GM06990 (cell line): ENCODE measurements at regions not wholly inside any gene's neighbourhood (a gene's known extent, or its start where the extent isn't known, plus 50 kb on each side); places are given as distances from the start of the nearest gene placed in this dataset.

Source experiments
- DNase-seq: peaks from one replicate; pipeline ENCODE4 v3.0.0-alpha.2; 2011; ENCODE audit not compliant: insufficient read length; ENCODE audit errors: extremely low read depth
- H3K27me3 ChIP-seq: replicated peaks from 2 replicates; pipeline ENCODE4 v1.6.0; 2011; ENCODE audit warnings: low read length; ENCODE audit not compliant: control insufficient read depth, insufficient read depth
- H3K36me3 ChIP-seq: 2 replicates; pipeline ENCODE4 v1.5.1; 2011; ENCODE audit warnings: low read length; ENCODE audit not compliant: control insufficient read depth, insufficient read depth
- H3K4me3 ChIP-seq: replicated peaks from 2 replicates; pipeline ENCODE4 v1.5.1; 2011; ENCODE audit warnings: low read depth, mild to moderate bottlenecking, control low read depth, low read length
- TF ChIP-seq, protein P1 (sequence below): IDR thresholded peaks from 2 replicates; pipeline ENCODE4 v1.5.1; 2011; ENCODE audit warnings: low read length, control low read depth, mild to moderate bottlenecking, inconsistent platforms; ENCODE audit not compliant: insufficient read depth, poor library complexity, severe bottlenecking

- no peaks in the 10 kb centered on the region for H3K27me3 ChIP-seq
- no peak for DNase-seq
- H3K4me3 ChIP-seq = no peak overlapping the region
- H3K36me3 ChIP-seq = no peaks in the 10 kb centered on the region
- TF ChIP-seq, protein P1, sequence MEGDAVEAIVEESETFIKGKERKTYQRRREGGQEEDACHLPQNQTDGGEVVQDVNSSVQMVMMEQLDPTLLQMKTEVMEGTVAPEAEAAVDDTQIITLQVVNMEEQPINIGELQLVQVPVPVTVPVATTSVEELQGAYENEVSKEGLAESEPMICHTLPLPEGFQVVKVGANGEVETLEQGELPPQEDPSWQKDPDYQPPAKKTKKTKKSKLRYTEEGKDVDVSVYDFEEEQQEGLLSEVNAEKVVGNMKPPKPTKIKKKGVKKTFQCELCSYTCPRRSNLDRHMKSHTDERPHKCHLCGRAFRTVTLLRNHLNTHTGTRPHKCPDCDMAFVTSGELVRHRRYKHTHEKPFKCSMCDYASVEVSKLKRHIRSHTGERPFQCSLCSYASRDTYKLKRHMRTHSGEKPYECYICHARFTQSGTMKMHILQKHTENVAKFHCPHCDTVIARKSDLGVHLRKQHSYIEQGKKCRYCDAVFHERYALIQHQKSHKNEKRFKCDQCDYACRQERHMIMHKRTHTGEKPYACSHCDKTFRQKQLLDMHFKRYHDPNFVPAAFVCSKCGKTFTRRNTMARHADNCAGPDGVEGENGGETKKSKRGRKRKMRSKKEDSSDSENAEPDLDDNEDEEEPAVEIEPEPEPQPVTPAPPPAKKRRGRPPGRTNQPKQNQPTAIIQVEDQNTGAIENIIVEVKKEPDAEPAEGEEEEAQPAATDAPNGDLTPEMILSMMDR = no peak
Observed at GRCh38 chr5:58240322-58240721, 219.6 kb downstream of the PLK2 start.

GRCh38 chr5:58239731-58240130, 220.2 kb downstream of the PLK2 start:
- Histone ChIP-seq H3K27me3 (no peaks in the 10 kb centered on the region), H3K4me3 (no peak overlapping the region), H3K36me3 (no peaks in the 10 kb centered on the region)
- no peak for DNase-seq
- TF ChIP-seq, protein P1 = no peak

DNA sequence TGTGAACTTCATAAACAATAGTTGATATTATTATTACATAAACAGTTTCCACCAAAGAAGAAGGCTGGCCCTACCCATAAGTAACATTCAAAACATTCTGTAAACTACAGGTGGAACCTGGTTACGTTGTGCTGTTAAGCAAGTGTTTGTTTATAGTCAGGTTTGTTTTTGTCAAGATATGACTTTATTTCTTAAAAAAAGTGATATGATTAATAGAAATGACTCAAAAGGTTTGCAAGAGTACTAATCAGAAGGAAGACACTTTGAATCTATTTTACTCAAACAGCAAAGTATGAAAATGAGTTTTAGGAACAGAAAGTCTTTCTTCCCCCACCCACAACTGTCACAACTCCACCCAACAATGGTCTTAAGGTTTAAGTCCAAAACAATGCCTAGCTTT, 220.8 kb downstream of the PLK2 start:
- Histone ChIP-seq H3K27me3 (no peaks in the 10 kb centered on the region), H3K36me3 (no peaks in the 10 kb centered on the region), H3K4me3 (no peak overlapping the region)
- TF ChIP-seq, protein P1 = no peak
- peak; percentile 20 for DNase-seq

GRCh38 chr5:58236498-58236897, 223.4 kb downstream of the PLK2 start:
- no peaks in the 10 kb centered on the region for H3K27me3 ChIP-seq
- DNase-seq = no peak
- TF ChIP-seq, protein P1 = no peak
- no peak overlapping the region for H3K4me3 ChIP-seq
- H3K36me3 ChIP-seq = no peaks in the 10 kb centered on the region

DNA sequence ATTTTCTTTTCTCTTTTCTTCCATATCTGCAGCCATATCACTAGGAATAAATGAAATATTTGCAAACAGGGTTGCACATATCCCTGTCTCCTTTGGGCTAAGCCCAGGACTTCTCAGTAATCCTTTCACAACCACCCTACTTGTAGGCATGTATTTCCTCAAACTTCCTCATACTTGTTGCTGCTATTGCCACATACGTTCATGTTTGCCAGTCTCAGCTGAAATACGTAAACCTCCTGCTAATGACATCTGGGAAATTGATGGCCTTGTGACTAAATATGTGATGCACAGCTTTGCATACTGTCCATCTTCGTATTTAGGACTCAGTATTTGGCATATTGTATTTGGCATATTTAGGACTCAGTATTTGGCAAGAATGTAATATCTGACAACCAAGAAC, 224.6 kb downstream of the PLK2 start:
- Histone ChIP-seq H3K27me3 (no peaks in the 10 kb centered on the region), H3K4me3 (no peak overlapping the region), H3K36me3 (no peaks in the 10 kb centered on the region)
- DNase-seq = no peak
- TF ChIP-seq, protein P1 = no peak

DNA sequence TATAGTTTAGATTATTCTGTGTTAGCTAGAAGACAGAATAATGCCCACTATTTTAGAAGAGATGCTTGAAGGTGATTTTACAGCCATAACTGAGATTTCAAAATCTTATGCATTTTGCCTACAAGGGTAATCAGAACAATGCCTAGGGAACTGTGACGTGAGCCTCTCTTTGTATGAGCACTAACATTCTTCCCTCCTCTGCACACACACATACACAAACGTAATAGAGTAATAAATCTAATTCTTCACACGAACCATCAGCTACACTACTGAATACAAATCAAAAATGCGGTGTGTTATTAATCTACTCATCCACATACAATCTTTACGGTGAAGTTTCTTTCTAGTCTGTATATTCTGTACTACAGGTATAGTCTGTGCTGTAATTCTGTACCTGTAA, 227.8 kb downstream of the PLK2 start:
- Histone ChIP-seq H3K36me3 (no peaks in the 10 kb centered on the region), H3K27me3 (no peaks in the 10 kb centered on the region), H3K4me3 (no peak overlapping the region)
- DNase-seq = no peak
- TF ChIP-seq, protein P1 = no peak
